ENCODE measurements at regions not wholly inside any gene's neighbourhood (a gene's known extent, or its start where the extent isn't known, plus 50 kb on each side); places are given as distances from the start of the nearest gene placed in this dataset.

- Histone ChIP-seq H3K36me3 (no peaks in the 10 kb centered on the region), H3K9me3 (no peaks in the 10 kb centered on the region), H3K4me1 (peaks cover 6 to 62% (median 45%) of the 10 kb centered on the region in 12 donors), H3K27ac (no peak overlapping the region), H3K27me3 (no peaks in the 10 kb centered on the region), H3K4me3 (no peak overlapping the region)
- no peak for ATAC-seq
- 93 to 99% (median 97%) methylated on average over 6 of the region's 6 CpGs for WGBS, 4 donors
- intact Hi-C loops (cut with DNase I): no loop called here
- no peak for DNase-seq
- no peak for TF ChIP-seq POLR2A (IDR thresholded peaks at IDR 0.05)
- TF ChIP-seq, protein P1, sequence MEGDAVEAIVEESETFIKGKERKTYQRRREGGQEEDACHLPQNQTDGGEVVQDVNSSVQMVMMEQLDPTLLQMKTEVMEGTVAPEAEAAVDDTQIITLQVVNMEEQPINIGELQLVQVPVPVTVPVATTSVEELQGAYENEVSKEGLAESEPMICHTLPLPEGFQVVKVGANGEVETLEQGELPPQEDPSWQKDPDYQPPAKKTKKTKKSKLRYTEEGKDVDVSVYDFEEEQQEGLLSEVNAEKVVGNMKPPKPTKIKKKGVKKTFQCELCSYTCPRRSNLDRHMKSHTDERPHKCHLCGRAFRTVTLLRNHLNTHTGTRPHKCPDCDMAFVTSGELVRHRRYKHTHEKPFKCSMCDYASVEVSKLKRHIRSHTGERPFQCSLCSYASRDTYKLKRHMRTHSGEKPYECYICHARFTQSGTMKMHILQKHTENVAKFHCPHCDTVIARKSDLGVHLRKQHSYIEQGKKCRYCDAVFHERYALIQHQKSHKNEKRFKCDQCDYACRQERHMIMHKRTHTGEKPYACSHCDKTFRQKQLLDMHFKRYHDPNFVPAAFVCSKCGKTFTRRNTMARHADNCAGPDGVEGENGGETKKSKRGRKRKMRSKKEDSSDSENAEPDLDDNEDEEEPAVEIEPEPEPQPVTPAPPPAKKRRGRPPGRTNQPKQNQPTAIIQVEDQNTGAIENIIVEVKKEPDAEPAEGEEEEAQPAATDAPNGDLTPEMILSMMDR (IDR thresholded peaks at IDR 0.05): no peak
Observed at GRCh38 chr20:23163562-23163961, 77.4 kb upstream of the CD93 start.

- peaks cover 6 to 65% (median 48%) of the 10 kb centered on the region in 12 donors for H3K4me1 ChIP-seq
- intact Hi-C loops (cut with DNase I): no loop called here
- ATAC-seq (peak in 1 of 4 donors; percentile 2), DNase-seq (no peak)
- no peaks in the 10 kb centered on the region for H3K27me3 ChIP-seq
- H3K36me3 ChIP-seq: no peaks in the 10 kb centered on the region
- TF ChIP-seq POLR2A (IDR thresholded peaks at IDR 0.05): no peak
- TF ChIP-seq, protein P1 (IDR thresholded peaks at IDR 0.05): no peak
- 84 to 97% (median 91%) methylated on average over 3 to 5 of the region's 5 CpGs for WGBS, 4 donors
- peak overlapping the region in 3 of 12 donors; percentile 73 to 87 (median 80) for H3K27ac ChIP-seq
- no peak overlapping the region for H3K4me3 ChIP-seq
- no peaks in the 10 kb centered on the region for H3K9me3 ChIP-seq
Observed at GRCh38 chr20:23162887-23163286, 76.8 kb upstream of the CD93 start.

- WGBS, 4 donors: 44 to 59% (median 57%) methylated on average over 8 to 12 of the region's 12 CpGs
- no peaks in the 10 kb centered on the region for H3K36me3 ChIP-seq
- intact Hi-C loops (cut with DNase I): no loop called here
- no peak for TF ChIP-seq POLR2A (IDR thresholded peaks at IDR 0.05)
- TF ChIP-seq, protein P1 (IDR thresholded peaks at IDR 0.05): no peak
- no peaks in the 10 kb centered on the region for H3K9me3 ChIP-seq
- peaks cover 6 to 66% (median 49%) of the 10 kb centered on the region in 12 donors for H3K4me1 ChIP-seq
- DNase-seq (peak; percentile 76 to 95 (median 86)), ATAC-seq (peak; percentile 85 to 92 (median 91))
- no peaks in the 10 kb centered on the region for H3K27me3 ChIP-seq
- no peak overlapping the region for H3K4me3 ChIP-seq
- peak overlapping the region; percentile 38 to 87 (median 68) for H3K27ac ChIP-seq
Observed at GRCh38 chr20:23161968-23162696, 76.0 kb upstream of the CD93 start.

DNA sequence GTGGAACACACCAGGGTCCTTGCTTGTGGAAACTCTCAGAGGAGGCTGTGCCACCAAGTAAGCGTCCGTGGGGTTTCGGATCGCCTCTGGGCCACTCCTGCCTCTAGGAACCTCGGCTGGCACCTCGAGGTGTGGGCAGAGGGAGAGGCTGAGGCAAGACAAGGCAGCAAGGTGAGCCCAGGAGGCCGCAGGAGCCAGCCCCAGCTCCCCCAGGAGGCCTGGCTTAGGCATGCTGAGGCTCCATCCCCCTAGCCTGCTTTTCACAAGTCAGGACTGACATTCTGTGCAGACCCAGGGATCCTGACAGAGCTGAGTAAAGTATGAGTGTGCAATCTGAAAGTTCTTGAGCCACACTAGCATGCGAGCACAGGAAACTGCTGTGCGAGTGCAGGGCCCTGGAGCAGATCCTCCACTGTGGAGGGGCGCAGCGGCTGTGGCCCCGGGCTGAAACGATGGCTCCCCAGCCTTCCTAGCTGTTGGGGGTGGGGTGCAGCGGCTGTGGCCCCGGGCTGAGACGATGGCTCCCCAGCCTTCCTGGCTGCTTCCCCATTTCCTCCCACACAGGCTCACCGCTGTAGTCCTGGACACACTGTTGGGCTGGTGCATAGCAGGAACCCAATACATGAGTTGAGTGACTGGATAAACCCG, 75.2 kb upstream of the CD93 start:
- Histone ChIP-seq H3K27ac (peak overlapping the region; percentile 51 to 87 (median 68)), H3K27me3 (no peaks in the 10 kb centered on the region), H3K36me3 (no peaks in the 10 kb centered on the region), H3K9me3 (no peaks in the 10 kb centered on the region), H3K4me1 (peaks cover 6 to 74% (median 51%) of the 10 kb centered on the region in 12 donors), H3K4me3 (no peak overlapping the region)
- DNase-seq (no peak), ATAC-seq (peak; percentile 6 to 27 (median 12))
- TF ChIP-seq POLR2A (IDR thresholded peaks at IDR 0.05): no peak
- TF ChIP-seq, protein P1 (IDR thresholded peaks at IDR 0.05): no peak
- intact Hi-C loops (cut with DNase I): no loop called here
- WGBS, 4 donors: 66 to 83% (median 74%) methylated on average over 16 to 18 of the region's 18 CpGs

All from heart left ventricle (tissue), 16 donors.